ENCODE measurements at regions not wholly inside any gene's neighbourhood (a gene's known extent, or its start where the extent isn't known, plus 50 kb on each side); places are given as distances from the start of the nearest gene placed in this dataset.
"Not testable (repeated sequence)": the region's sequence is repeated elsewhere in the genome, so short reads cannot be mapped to it uniquely, and the experiment has no call there.

DNA sequence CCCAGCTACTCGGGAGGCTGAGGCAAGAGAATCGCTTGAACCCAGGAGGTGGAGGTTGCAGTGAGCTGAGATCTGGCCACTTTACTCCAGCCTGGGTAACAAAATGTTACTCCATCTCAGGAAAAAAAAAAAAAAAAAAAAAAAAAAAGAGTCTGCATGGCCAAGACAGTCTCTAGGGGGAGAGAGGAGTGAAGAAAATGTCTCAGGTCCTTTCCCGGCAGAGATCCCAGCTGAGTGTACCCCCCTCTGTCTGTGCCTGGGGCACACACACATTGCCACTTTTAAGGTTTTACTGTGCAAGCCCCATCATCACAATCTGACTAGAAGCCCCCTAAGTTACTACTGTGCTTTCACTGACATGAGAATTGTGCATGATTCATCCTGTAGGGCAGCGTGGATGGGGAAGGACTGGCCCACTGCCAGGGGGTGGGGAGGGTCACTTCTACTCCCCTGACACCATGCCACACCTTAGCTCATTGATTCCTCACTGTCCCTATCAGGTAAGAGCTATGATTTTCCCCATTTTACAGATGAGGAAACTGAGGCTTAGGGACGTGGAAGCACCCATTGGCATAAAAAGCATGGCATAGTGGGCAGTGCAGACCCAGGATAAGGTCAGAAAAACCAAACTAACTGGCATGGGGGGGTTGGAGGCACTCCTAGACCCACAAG is 102.3 kb upstream of the LARP1 start:
- DNase-seq = no peak

DNA sequence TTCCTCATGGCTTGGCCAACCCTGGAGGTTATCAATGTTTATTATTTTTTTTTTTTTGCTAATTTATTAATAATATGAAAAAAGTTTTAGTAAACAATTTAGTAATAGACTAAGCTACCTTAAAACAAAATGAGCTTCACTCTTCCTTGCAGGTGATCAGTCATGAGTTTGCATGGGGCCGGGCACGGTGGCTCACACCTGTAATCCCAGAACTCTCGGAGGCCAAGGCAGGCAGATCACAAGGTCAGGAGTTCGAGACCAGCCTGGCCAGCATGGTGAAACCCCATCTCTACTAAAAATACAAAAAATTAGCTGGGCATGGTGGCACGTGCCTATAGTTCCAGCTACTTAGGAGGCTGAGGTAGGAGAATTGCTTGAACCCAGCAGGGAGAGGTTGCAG is 103.4 kb upstream of the LARP1 start:
- not testable (repeated sequence) for DNase-seq

DNA sequence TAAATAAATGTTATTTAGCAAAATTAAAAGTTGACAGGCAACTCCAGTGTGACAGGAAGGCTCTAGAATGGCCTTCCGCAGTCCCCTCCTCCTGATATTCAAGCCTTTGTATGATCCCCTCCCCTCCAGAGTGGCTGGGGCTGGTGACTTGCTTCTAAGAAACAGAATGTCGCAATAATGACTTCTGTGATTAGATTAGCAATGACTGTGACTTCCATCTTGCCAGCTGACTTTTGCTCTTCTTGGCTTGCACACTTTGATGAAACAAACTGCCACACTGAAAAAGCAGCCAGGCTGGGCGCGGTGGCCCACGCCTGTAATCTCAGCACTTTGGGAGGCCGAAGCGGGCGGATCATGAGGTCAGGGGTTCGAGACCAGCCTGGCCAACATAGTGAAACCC is 106.5 kb upstream of the LARP1 start:
- no peak for DNase-seq

DNA sequence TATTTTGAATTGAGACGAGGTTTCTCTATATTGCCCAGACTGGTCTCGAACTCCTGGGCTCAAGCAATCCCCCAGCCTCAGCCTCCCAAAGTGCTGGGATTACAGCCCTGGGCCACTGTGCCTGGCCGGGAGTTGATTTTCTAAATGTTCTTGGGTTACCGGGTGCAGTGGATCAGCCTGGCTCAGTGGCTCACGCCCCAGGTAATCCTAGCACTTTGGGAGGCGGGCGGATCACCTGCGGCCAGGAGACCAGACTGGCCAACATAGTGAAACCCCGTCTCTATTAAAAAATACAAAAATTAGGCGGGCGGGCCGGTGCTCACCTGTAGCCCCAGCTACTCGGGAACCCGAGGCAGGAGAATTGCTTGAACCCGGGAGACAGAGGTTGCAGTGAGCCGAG is 106.9 kb upstream of the LARP1 start:
- no peak for DNase-seq

DNA sequence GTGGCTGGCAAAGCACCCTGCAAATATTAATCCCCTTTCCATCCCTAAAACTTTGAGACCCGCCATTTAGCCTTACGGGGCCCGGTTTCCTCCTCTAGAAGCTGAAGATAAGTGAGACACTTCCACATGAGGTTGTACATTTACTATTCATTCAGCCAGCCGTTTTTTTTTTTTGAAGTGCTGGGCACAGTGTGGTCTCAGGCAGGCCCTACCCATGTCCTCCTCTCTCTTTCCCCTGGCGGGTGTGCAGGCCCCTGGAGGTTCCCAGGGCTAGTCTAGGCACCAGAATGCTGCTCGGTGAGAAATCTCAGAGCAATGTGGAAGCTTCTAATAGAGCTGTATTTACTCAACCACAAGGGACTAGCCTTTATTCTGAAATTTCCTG is 107.4 kb upstream of the LARP1 start:
- no peak for DNase-seq

DNA sequence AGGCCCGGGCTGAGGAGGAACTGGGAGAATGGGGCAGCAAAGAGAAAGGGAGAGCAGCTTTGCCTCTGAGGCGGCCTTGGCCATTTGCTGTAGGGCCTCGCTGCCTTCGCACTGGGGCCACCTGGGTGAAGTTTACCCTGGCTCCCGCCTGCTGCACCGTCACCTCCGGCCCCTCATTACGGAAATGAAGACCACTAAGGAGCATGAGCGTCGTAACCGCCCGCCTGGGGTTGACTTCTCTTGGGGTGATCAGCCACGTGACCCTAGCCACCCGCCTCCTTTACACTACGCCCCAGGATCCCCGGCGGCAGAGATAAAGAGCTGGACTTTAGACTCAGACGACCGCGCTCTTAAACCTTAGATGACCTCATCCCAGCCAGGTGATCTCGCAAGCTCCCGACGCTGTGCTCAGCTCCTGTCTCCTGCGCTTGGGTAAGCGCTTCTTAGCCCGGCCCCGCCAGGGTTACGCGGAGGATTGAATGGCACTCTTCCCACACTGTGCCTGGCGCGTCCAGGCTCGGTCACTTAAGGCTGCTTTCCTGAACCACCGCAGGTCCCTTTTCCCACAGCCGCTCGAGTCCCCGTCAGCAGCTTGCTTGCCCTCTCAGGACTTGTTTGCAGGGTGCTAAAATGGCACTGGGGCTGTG is 107.9 kb upstream of the LARP1 start:
- DNase-seq = no peak

DNA sequence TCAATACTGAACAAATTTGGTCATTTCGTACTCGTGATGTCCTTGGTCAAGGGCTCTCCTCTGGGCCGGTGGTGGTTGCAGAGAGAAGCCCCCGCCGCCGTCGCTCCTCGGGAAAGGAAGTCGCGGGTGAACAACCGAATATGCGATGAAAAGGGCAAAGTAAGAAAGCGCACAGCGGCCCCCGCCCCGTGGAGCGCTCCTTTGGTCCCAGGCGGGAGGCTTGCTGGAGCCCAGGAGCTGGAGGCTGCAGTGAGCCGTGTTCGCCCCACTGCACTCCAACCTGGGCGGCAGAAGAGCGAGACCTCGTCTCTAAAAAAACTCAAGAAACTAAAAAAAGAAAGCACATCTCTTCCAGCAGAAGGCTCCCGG is 108.4 kb upstream of the LARP1 start:
- no peak for DNase-seq

DNA sequence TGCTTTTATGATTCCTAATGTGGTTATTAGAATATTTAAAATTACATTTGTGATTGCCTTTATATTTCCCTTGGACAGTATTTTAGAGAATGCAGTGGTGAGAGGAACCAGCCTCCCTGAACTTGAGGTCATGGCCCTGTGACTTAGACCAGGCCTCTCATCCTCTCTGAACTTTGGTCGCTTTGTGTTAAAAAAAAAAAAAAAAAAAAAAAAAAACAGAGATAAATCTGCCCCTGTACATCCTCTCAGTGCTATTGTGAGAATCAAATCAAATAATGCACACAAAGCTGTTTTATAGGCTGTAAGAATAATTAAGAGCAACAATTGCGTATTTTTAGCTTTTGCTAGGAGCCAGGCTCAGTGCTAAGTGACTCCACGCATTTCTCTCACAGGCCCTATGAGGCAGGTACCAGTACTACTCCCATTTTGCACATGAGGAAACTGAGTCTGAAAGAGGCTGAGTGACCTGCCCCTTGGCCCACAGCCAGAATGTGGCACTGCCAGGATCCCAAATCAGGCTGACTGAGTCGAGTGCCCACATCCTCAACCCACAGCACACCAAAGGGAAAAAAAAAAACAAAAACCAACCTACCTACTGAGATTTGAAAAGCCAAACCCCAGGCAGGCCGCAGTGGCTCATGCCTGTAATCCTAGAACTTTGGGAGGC is 110.3 kb upstream of the LARP1 start:
- no peak for DNase-seq

DNA sequence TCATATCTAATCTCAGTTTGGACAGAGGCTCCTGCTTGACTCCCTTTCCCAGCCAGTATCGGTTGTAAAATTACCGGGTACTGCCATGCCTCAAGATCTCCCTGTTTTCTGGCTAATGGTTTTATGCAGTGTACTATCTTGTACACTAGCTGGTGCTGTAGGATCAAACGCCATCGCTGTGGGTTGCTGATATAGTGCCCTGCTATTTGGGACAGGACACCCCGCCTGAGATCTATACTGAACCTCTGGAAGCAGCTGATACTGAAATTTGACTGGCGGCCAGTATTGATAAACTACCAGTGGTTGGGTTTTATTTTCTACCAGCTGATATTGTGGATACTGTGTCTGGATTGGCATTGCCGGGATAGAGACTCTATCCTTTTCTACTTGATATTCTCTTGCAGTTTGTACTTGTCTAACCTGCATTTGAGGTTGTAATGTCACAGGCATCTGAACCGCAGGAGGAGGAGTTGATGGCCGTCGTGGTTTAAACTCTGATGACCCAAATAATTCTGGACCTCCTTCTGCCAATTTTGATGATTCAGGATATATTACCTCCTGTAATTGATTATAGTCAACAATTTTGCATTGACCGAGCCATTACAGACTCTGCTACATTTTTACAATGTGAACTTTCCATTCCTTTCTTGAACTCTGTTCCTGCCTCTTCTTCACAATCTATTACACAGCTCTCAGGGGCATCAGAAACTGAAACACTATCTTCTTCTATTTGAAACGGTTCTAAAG is 112.5 kb upstream of the LARP1 start:
- DNase-seq = peak; percentile 38

DNA sequence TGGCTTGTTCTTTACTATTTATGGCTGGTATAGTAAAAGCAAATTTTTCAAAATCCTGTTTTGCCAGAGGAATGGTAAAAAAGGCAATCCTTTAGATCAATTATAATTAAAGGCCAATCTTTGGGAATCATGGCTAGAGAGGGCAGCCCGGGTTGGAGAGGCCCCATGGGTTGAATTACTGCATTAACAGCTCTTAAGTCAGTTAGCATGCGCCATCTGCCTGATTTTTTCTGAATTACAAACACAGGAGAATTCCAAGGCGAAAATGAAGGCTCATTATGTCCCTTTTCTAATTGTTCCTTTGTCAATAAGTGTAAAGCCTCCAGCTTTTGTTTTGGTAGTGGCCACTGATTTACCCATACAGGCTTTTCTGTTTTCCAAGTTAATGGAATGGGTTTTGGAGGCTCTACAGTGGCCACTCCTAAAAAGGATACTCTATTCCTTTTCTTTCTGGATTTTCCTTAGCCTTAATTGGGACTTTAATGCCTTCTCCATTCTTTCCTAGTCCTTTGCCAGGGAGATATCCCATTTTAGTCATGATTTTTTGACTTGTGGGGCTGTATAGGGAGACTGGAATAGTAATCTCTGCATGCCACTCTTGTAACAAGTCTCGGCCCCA is 114.9 kb upstream of the LARP1 start:
- DNase-seq = peak; percentile 17

DNA sequence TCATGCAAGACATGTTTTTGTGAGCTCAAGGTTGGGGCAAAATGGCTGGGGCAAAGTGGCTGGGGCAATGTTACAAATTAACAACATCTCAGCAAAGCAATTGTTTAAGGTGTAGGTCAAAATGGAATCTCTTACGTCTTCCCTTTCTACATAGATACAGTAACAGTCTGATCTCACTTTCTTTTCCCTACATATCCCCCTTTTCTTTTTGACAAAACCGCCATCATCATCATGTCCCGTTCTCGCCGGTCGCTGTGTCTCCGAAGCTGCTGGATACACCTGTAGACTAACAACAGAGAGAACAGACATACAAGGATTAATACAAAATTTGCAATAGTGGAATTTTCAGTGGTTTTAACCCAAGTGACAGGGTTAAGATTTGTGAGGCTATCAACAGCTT is 118.4 kb upstream of the LARP1 start:
- not testable (repeated sequence) for DNase-seq

DNA sequence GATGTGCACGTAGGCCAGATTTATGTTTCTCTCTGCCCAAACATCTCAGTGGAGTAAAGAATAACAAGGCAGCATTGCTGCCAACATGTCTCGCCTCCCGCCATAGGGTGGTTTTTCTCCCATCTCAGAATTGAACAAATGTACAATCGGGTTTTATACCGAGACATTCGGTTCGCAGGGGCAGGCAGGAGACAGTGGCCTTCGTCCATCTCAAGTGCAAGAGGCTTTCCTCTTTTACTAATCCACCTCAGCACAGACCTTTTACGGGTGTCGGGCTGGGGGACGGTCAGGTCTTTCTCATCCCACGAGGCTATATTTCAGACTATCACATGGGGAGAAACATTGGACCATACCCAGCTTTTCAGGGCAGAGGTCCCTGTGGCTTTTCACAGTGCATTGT is 118.9 kb upstream of the LARP1 start:
- DNase-seq = not testable (repeated sequence)

DNA sequence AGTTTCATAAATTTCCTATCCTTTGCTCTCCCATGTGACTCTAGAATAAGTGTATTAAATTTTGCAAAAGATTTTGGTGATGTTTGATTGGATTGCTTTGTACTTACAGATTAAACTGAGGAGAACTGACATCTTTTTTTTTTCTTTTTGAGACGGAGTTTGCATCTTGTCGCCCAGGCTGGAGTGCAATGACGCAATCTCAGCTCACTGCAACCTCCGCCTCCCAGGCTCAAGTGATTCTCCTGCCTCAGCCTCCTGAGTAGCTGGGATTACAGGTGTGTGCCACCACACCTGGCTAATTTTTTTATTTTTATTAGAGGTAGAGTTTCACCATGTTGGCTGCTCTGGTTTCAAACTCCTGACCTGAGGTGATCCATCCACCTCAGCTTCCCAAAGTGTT is 121.4 kb upstream of the LARP1 start:
- DNase-seq = not testable (repeated sequence)

DNA sequence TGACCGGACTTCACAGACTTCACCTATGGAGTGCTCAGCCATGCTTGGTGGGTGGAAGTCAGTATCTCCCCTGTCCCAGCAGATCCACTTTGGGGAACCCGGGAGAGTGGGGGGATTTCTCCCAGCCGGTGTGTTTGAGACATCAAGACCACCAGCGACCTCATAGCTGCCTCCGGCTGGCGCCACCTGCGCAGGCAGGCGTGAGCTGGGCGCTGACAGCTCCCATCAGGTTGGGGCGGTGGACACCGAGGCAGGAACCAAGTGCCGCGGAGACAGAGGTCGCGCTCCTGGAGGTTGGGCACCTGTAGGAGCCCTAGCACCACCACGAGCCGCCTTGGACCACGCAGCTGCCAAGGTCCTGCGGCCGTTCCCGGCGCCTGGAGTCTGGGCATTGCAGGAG is 124.0 kb upstream of the LARP1 start:
- no peak for DNase-seq

DNA sequence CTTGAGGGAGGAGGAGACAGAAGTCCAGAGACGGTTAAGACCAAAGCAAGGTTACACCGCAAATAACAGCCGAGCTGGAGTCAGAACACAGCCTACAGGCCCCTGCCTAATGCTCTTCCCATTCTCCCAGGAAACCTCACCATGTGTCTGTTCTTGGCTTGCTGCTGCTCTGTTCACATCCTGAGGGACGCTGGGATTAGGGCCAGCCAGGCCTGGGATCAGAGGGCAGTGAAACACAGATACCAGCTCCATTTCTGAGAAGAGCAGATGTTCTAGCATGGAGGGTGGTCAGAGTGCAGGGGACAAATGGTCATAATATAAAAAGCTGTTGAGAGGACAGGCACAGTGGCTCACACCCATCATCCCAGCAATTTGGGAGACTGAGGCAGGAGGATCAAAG is 124.8 kb upstream of the LARP1 start:
- no peak for DNase-seq

DNA sequence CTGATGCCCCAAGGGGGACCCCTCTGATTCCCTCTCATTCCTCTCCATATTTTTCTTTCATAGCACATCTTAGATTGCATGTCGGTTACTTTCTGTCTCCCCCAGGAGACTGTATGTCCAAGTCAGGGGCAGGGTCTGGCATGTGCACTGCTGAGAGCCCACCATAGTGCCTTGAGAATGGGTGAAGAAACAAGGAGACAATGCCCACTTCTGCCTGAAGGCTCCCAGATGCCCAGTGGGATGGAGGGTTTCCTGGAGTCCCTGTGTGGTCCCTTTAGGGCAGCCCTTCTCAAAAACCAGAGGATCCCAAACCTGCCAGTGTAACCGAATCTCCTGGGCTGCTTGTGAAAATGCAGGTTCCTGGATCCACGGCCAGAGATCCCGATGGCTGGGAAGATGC is 126.5 kb upstream of the LARP1 start:
- no peak for DNase-seq

DNA sequence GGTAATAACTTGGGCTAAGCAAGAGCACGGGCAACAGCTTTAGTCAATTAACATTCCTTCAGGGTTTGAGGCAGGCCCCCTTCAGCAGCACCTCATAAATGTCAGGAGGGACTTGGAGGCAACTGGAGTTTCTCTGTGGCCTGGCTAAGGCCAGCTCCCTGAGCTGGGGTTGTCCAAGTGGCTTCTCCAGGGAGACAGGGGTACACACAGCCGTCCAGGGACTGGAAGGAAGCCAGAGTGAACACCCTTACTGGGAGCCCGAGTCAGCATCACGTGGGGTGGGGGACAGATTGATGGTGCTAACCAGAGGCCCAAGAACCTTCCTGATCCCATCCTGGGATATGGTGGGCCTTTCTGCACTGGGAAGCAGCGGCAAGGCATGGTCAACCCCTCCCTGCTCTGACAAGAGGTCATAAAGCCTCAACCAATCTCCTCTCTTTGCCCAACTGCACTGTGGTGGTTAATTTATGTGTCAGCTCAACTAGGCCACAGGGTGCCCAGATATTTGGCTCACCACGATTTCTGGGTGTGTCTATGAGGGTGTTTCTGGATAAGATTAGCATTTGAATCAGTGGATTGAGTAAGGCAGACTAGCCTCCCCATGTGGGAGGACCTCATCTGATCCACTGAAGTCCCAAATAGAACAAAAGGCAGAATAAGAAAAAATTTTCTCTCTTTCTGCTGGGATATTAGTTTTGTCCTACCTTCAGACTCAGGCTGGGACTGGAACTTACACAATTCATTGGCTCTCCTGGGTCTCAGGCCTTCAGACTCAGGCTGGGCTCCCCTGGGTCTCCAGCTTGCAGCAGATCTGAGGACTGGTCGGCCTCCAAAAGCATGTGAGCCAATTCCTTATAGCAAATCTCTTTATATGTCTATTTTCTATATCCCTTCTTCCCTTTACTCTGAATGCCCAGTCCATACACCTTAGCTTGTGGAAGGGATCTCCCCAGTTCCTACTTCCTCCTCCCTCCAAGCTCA is 127.2 kb upstream of the LARP1 start:
- DNase-seq = peak; percentile 72

DNA sequence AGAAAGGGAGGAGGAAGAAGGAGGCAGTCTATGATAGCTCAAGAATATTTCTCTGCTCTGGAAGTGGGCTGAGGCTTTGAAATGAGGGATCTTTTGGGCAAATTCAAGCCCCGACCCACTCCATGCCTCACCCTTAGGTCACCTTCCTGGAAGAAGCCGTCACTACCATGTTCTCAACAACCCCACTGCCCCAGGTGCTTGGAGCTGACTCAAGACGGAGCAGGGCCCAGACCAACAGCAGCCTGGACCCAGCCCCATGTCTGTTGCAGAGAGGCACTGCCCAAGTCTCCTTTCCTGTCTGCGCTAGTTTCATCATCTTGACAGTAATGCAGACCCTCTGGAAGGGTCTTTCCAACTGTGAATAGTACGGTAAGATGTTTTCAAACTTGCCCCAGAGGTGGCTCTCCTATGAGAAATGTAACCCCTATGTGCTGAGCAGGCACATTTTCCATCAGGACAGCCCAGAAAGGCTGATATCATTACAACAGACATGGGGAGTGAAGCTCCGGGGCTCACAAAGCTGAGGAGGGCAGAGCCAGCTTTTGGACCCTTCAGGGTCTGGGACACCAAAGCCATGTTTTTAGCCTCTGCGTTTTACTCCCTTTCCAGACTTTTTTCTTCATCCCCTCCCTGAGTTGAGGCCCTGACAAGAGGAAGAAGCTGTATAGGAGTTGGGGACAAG is 128.2 kb upstream of the LARP1 start:
- no peak for DNase-seq

DNA sequence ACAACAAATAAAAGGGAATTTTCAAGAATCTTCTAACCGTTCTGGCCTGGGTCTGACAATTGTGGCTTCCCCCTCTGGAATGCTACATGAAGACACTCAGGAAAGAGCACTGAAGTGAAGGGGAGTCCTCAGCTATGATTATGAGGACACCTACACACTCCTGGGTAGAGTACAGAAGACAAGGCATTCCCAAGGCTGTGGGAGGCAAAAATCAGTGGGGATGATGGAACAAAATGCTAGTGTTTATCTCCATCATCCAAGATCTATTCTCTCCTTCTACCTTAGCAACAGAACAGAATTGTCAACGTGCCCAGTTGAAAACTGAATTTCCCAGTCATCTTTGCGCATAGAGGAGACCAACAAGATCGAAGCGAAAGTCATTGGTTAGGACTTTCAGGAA is 130.1 kb upstream of the LARP1 start:
- no peak for DNase-seq

DNA sequence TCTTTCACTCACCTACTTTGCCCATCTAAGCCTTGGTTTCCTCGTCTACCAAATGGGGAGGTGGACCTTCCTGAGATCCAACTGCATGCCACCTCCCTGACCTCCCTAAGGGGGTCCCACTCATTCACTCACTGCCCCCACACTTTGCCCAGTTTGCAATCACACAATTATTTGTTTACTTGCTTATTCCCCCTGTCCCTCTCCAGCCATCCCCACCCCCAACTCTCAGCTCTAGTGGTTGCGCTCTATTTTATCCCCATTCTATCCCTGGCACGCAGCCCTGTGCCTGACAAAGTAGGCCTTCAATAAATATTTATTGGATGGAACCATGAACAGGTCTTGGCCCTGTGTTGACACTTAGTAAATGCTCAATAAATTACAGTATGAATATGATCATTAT is 130.8 kb upstream of the LARP1 start:
- no peak for DNase-seq

DNA sequence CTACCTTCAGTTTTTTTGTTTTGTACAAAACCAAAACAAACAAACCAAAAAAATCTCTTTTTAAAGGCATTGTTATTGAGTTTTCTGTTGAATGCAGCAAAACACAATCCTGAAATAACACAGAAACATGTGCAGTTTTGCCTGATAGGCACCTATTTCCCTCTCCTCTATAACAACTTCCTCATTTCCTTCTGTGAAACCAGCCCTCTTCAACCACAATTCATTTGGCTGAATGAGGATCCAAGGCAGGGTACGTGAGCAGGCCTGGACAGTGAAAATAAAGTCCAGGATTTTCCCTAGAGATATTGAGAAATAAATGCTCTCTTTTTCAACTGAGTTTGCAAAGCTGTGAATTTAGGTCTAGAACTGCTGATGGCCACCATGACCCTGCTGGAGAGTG is 134.8 kb upstream of the LARP1 start:
- no peak for DNase-seq

DNA sequence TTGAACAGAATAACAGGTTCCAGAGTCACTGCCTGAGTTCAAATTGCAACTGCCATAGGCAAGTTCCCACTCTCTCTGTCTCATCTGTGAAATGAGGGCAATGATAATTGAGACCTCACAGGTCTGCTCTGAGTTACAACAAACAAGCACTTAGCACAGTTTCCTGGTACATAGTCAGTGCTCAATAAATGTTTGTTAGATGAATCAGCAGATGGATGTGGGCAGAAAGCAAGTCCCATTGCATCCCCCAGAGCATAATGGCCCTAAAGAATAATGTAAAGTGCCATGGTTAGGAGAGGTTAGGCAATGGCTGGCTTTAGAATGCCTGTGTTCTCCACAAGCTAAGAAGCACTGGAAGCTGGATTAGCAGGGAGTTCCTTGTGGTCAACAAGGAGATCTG is 136.5 kb upstream of the LARP1 start:
- peak; percentile 44 for DNase-seq
